HUES48 (cell line): ENCODE measurements at regions not wholly inside any gene's neighbourhood (a gene's known extent, or its start where the extent isn't known, plus 50 kb on each side); places are given as distances from the start of the nearest gene placed in this dataset.

ENCODE experiments used
- H3K27ac ChIP-seq: one replicate; pipeline ENCODE4 v1.7.0; 2013; ENCODE audit warnings: low read depth, low read length, inconsistent platforms
- H3K27me3 ChIP-seq: 2 replicates; pipeline ENCODE4 v1.6.1; 2013; ENCODE audit warnings: mild to moderate bottlenecking, low read length; ENCODE audit not compliant: control insufficient read depth, insufficient read depth
- H3K36me3 ChIP-seq: 2 replicates; pipeline ENCODE4 v1.6.1; 2013; ENCODE audit warnings: low read length; ENCODE audit not compliant: control insufficient read depth, insufficient read depth
- H3K4me1 ChIP-seq: 2 replicates; pipeline ENCODE4 v1.6.1; 2013; ENCODE audit warnings: mild to moderate bottlenecking, low read length; ENCODE audit not compliant: control insufficient read depth, insufficient read depth
- H3K4me3 ChIP-seq: 2 replicates; pipeline ENCODE4 v1.5.1; 2013; ENCODE audit warnings: mild to moderate bottlenecking, low read depth, low read length
- H3K9ac ChIP-seq: 2 replicates; pipeline ENCODE4 v1.6.1; 2013; ENCODE audit warnings: mild to moderate bottlenecking, low read depth, low read length, moderate library complexity
- H3K9me3 ChIP-seq: 2 replicates; pipeline ENCODE4 v1.6.1; 2013; ENCODE audit warnings: low read length; ENCODE audit not compliant: control insufficient read depth, insufficient read depth

DNA sequence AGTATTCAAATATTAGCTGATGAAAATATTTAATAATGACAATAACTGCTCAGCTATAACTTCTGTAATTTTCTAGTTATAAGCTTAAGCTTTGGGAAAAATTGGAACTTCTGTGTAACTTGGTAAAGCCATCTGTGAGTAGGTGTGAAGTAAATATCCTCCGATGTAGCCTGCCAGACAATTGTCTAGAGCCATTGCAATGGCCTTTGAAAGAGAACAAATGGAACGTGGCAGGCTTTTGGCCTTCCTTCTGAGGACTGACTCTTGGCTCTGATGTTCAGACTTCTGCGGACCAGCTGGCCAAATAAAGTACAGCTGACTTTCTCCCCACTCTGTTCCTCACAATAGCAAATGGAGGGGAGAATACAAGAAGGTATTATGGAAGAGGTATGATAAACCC lies 203.4 kb upstream of the NMUR2 start:
- Histone ChIP-seq H3K9me3 (no peaks in the 10 kb centered on the region), H3K27ac (no peak overlapping the region), H3K4me3 (no peak overlapping the region), H3K9ac (no peak overlapping the region), H3K4me1 (peaks cover 13% of the 10 kb centered on the region), H3K27me3 (no peaks in the 10 kb centered on the region), H3K36me3 (no peaks in the 10 kb centered on the region)

DNA sequence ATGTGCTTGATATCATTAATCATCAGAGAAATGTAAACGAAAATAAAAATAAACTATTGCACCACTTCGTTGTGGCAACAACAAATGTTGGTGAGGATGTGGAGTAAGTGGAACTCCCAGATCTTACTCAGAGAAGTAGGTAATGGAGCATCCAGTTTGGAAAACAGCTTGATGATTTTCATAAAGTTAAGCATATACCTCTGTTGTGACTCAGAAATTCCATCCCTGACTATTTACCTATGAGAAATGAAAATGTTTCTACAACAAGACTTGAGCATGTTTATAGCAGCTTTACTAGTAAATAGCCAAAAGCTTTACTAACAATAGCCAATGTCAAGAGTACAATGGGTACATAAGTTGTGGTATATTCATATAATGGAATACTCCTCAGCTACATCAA lies 214.7 kb upstream of the NMUR2 start:
- Histone ChIP-seq H3K4me1 (peaks cover 5% of the 10 kb centered on the region; the same call in 1 of the 2 replicates), H3K27me3 (no peaks in the 10 kb centered on the region), H3K9me3 (no peaks in the 10 kb centered on the region), H3K9ac (no peak overlapping the region), H3K36me3 (no peaks in the 10 kb centered on the region), H3K4me3 (no peak overlapping the region), H3K27ac (no peak overlapping the region)

DNA sequence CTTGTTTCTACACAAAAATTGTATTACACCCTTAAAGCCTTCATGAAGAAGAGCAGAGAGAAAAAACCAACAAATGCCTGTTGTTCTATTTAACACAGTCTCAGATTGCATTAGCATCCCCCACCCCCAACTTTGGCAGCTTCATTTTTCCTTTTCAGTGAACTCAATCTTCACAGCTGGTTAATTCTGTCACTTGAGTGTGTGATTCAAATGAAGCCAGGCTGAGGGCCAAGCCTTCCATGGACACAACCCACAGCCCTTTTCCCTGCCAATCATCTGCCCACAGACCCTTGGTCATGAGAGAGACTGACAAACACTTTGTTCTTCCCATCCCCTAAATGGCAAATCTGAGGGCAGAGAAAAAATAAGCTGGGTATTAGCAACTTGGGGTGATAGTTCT lies 217.5 kb upstream of the NMUR2 start:
- H3K27me3 ChIP-seq = no peaks in the 10 kb centered on the region
- peaks cover 5% of the 10 kb centered on the region; the same call in 1 of the 2 replicates for H3K4me1 ChIP-seq
- H3K9ac ChIP-seq = no peak overlapping the region
- no peak overlapping the region for H3K27ac ChIP-seq
- H3K36me3 ChIP-seq = no peaks in the 10 kb centered on the region
- no peaks in the 10 kb centered on the region for H3K9me3 ChIP-seq
- no peak overlapping the region for H3K4me3 ChIP-seq

DNA sequence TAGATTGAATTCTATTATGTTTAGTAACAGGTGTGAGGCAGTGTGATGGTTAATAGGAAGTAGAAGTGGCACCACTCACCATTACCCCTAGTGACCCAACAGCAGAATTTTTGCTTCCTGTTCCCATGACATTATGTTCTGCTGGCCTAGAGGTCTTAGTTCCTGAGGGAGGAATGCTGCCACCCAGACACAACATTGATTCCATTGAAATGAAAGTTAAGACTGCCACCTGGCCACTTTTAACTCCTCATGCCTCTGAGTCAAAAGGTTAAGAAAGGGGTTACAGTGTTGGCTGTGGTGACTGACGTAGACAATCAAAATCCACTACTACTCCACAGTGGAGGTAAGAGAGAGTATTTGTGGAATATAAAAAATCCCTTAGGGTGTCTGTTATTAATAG lies 218.9 kb upstream of the NMUR2 start:
- Histone ChIP-seq H3K9me3 (no peaks in the 10 kb centered on the region), H3K4me3 (no peak overlapping the region), H3K27me3 (no peaks in the 10 kb centered on the region), H3K36me3 (no peaks in the 10 kb centered on the region), H3K9ac (no peak overlapping the region), H3K27ac (no peak overlapping the region), H3K4me1 (peaks cover 5% of the 10 kb centered on the region; the same call in 1 of the 2 replicates)

DNA sequence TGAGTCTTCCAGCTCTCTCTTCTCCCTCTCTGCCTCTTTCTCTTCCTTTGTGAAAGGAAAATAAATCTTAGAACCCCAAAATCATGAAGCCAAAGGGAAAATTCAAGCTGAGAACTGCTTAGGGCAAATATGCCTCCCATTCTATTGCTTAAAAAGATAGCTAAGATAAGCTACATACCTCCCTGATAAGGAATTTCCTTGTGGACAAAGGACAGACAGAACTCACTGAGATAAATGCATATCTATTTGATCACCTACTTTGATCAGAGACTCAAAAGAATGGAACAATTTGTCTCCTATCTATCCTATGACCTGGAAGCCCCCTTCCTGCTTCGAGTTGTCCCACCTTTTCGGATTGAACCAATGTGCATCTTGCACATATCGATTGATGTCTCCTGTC lies 220.6 kb upstream of the NMUR2 start:
- Histone ChIP-seq H3K4me3 (no peak overlapping the region), H3K27me3 (no peaks in the 10 kb centered on the region), H3K9ac (no peak overlapping the region), H3K9me3 (no peaks in the 10 kb centered on the region), H3K4me1 (peaks cover 5% of the 10 kb centered on the region; the same call in 1 of the 2 replicates), H3K27ac (no peak overlapping the region), H3K36me3 (no peaks in the 10 kb centered on the region)

DNA sequence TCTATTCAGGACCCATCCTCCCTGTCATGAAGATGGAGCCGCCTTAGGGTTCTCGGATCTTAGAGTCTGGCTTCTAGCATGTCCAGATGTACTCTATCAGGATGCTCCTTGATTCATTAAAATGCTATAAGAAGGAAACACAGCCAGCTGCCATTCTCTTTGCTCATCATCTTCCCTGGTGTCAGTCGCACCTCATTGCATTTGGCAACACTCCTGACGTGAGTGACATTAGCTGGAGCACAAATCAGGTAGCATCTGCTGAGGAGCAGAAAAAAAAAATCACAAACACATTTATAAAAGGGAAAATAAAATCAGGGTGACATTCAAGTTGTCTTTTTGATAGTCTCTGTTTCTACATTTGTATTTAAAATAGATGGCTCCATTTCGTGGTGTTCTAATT lies 226.1 kb upstream of the NMUR2 start:
- Histone ChIP-seq H3K27me3 (no peaks in the 10 kb centered on the region), H3K36me3 (no peaks in the 10 kb centered on the region), H3K4me3 (no peak overlapping the region), H3K9ac (no peak overlapping the region), H3K27ac (no peak overlapping the region), H3K9me3 (no peaks in the 10 kb centered on the region), H3K4me1 (no peaks in the 10 kb centered on the region)

DNA sequence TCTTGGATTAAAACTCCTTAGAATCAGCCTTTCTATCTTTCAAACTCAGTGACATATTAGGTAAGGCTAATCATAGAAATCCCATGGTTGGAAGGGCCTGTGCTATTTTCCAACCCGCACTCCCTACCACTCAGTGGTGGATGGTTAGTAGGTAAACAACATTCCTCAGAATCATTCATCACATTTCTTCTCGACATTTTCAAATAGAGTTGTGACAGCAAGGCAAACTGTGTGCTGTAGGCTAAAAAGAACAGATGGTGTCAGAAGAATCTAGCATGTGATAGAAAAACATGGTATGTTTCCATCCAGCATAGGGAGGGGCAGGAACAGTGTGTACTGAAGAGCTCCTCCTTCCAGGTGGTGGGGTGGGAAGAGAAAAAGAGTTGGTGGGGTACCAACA lies 227.3 kb upstream of the NMUR2 start:
- no peaks in the 10 kb centered on the region for H3K27me3 ChIP-seq
- no peak overlapping the region for H3K4me3 ChIP-seq
- no peak overlapping the region for H3K9ac ChIP-seq
- no peaks in the 10 kb centered on the region for H3K4me1 ChIP-seq
- no peak overlapping the region for H3K27ac ChIP-seq
- H3K36me3 ChIP-seq = no peaks in the 10 kb centered on the region
- no peaks in the 10 kb centered on the region for H3K9me3 ChIP-seq

DNA sequence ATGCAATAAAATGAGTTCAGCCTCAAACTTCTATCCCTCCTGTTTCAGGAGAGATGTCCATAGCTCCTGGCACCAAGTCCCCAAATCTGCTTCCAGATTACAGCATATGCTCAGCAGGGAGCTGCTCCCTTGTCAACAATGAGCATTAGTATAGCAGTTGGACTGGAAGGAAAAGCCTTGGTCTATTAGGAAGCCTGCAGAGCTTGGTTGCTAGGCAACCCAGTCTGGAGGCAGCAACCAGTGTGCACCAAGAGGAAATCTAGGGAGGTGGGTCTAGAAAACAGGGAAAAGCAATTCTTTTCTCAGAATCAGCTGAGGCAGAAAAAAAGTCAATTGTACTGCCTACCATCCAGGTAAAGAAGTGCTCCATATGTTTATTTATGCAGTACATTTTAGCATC lies 229.5 kb upstream of the NMUR2 start:
- H3K36me3 ChIP-seq = no peaks in the 10 kb centered on the region
- no peak overlapping the region for H3K4me3 ChIP-seq
- no peaks in the 10 kb centered on the region for H3K4me1 ChIP-seq
- H3K9ac ChIP-seq = no peak overlapping the region
- H3K27me3 ChIP-seq = no peaks in the 10 kb centered on the region
- no peak overlapping the region for H3K27ac ChIP-seq
- no peaks in the 10 kb centered on the region for H3K9me3 ChIP-seq

DNA sequence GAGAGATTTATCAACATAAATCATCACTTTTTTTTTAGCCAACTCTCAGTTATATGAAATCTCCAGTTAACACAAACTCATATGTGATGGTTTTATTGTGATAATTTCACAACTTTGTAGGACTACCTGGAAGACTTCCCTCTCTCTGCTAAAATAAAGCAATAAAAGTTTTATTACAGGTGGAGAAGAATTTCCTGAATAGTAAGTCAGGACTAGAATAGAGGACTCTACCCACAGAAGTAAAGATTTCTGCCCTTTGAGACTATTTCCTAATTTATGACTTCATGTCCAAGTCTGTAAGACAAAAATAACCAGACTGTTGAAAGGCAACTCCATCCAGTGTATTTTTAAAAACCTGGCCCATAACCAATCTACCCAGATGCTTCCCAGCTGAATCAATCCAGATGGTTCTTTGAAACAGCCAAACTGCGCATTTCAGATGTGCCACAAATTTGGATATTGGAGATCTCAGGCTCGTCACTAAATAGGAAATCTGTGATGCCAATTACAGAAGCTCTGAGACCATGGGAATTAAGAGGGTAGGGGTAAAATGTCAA lies 234.0 kb upstream of the NMUR2 start:
- H3K9ac ChIP-seq = no peak overlapping the region

DNA sequence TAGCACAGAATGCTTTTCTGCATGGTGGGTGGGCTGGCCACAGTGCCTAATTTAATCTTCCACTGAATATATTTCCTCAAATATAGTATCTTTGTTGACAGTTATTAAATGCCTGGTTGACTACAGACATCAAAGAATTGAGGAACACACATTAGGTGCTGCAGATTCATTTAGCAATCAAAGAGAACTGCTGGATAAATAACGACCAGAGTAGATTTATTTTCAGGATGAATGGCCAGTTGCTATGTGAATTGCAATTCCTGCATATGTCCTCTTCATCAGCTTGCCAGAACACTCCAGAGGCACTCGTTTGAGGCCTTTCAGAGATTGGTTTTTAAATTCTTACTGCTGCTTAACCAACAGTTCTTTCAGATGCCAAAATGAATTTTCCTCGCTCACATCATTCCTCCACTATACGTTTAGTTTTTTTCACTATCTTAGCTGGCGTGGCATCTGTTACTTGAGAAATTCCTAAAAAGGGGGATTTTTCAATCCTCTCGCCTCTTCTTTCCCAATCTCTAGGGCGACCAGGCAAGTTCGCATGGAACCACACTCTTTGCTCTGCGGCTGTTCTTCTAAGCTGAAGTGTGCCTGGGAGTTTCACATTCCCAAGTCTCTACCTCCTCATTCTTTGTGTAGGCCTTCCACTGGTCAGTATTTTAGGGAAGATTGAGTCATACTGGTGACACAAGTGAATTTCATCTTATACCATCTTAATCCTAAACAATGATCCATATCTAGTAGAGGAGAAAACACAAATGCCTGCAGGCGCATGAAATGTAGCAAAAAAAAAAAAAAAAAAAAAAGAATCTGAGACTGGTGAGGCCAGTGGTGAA lies 237.1 kb upstream of the NMUR2 start:
- H3K36me3 ChIP-seq = no peaks in the 10 kb centered on the region
- no peak overlapping the region for H3K4me3 ChIP-seq
- peaks cover 35% of the 10 kb centered on the region for H3K27me3 ChIP-seq
- H3K4me1 ChIP-seq = peaks cover 17% of the 10 kb centered on the region
- H3K9me3 ChIP-seq = no peaks in the 10 kb centered on the region
- peak overlapping the region; percentile 17 for H3K27ac ChIP-seq
- no peak overlapping the region for H3K9ac ChIP-seq

More for the DNA sequence above, 234.0 kb upstream of the NMUR2 start:
- H3K27ac ChIP-seq = no peak overlapping the region
- no peaks in the 10 kb centered on the region for H3K9me3 ChIP-seq
- peaks cover 17% of the 10 kb centered on the region for H3K4me1 ChIP-seq
- no peaks in the 10 kb centered on the region for H3K36me3 ChIP-seq
- H3K27me3 ChIP-seq = peaks cover 25% of the 10 kb centered on the region
- H3K4me3 ChIP-seq = no peak overlapping the region

DNA sequence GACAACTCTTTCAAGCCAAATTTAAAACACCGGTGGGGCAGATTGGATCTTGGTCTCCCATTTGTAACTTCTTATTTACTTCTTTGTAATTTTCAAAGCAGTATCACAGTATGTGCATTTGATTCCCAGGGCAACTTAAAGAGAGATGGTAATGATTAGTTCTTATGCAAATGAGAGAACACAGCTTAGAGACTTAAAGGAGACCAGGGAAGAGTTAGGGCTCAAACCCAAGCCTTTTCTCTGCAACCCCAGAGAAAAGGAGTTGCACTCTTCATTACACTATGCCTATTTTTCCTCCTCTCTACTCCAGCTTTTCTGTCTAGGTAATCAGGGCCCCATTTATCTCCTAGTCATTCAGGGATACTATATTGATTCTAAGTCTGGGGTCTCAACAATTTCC lies 237.8 kb upstream of the NMUR2 start:
- Histone ChIP-seq H3K27me3 (peaks cover 35% of the 10 kb centered on the region), H3K4me3 (no peak overlapping the region), H3K27ac (peak overlapping the region; percentile 17), H3K9ac (no peak overlapping the region), H3K4me1 (peaks cover 17% of the 10 kb centered on the region), H3K36me3 (no peaks in the 10 kb centered on the region), H3K9me3 (no peaks in the 10 kb centered on the region)
